K562 (cell line): ENCODE measurements at regions not wholly inside any gene's neighbourhood (a gene's known extent, or its start where the extent isn't known, plus 50 kb on each side); places are given as distances from the start of the nearest gene placed in this dataset.
"Not testable (repeated sequence)": the region's sequence is repeated elsewhere in the genome, so short reads cannot be mapped to it uniquely, and the experiment has no call there.

ENCODE experiments used
- ATAC-seq: fragments of 200-7000 bp; cut with Tn5 transposase; 3 replicates; pipeline ENCODE4 v1.9.1; 2020; ENCODE audit warnings: moderate library complexity
- BruUV-seq: library from RNA; stranded (reverse); fragments of 400-500 nt; replicated peaks from 2 replicates; lab custom pipeline; 2021; lab: Mats Ljungman, UMichigan
- CTCF ChIA-PET: fragments of 300-600 bp; formaldehyde crosslinking; extraction: SDS; loops from one replicate; lab custom pipeline; 2021; ENCODE audit warnings: low intra/inter-chr PET ratio; lab: Yijun Ruan, JAX
- POLR2A ChIA-PET: fragments of 300-600, 350-650 bp; sonication (Branson Sonifier 250); formaldehyde crosslinking; extraction: SDS; loops from one replicate; lab custom pipeline; 2021; ENCODE audit warnings: antibody characterized with exemption, inconsistent platforms; lab: Yijun Ruan, JAX
- DNase-seq, 4 experiments: peaks; one replicate each; pipeline versions ENCODE4 v3.0.0 to v3.0.0-alpha.2; 2011 to 2018; ENCODE audit warnings: low spot score in 3 of 4, mixed read lengths in 3 of 4; ENCODE audit errors: extremely low read depth in 1 of 4
- FAIRE-seq: peaks from 2 replicates; lab custom pipeline; 2011; peaks lifted over from hg19 to GRCh38; lab: Jason Lieb, UNC
- H2AFZ ChIP-seq: 2 replicates; pipeline ENCODE4 v1.6.0; 2011; ENCODE audit warnings: low read depth, low read length, control low read depth, inconsistent platforms
- H3K27ac ChIP-seq: fragments of 200-600 bp; 3 replicates; pipeline ENCODE4 v1.8.0; 2011; ENCODE audit warnings: low read depth, mild to moderate bottlenecking, control low read depth, inconsistent platforms, low read length, moderate library complexity, mixed read lengths; ENCODE audit errors: extremely low read depth
- H3K27me3 ChIP-seq, 2 experiments: fragments of 300-600 bp in 1 of 2; 2 replicates in 1 of 2; 3 replicates in 1 of 2; pipeline versions ENCODE4 v1.6.0 to v1.8.0; 2011; ENCODE audit warnings: inconsistent platforms in 2 of 2, low read length in 2 of 2, mild to moderate bottlenecking in 1 of 2, mixed read lengths in 1 of 2, moderate library complexity in 1 of 2; ENCODE audit not compliant: control insufficient read depth in 2 of 2, insufficient read depth in 2 of 2
- H3K36me3 ChIP-seq: fragments of 300-600 bp; 3 replicates; pipeline ENCODE4 v1.8.0; 2011; ENCODE audit warnings: mild to moderate bottlenecking, low read length, inconsistent platforms; ENCODE audit not compliant: control insufficient read depth, insufficient read depth
- H3K4me1 ChIP-seq, 2 experiments: fragments of 200-600 bp in 1 of 2; replicated peaks in 1 of 2; 2 replicates in 1 of 2; 3 replicates in 1 of 2; pipeline versions ENCODE4 v1.5.1 to v1.8.0; 2011; ENCODE audit warnings: inconsistent platforms in 2 of 2, low read length in 2 of 2, mild to moderate bottlenecking in 1 of 2, mixed read lengths in 1 of 2, moderate library complexity in 1 of 2; ENCODE audit not compliant: control insufficient read depth in 2 of 2, insufficient read depth in 2 of 2
- H3K4me2 ChIP-seq: 2 replicates; pipeline ENCODE4 v1.6.1; 2011; ENCODE audit warnings: low read length, control low read depth, inconsistent platforms, mixed read lengths; ENCODE audit not compliant: insufficient read depth
- H3K4me3 ChIP-seq: fragments of 200-600 bp; sonication (generic), shearing (Covaris generic); 2 replicates; pipeline ENCODE4 v1.5.1; 2016; ENCODE audit warnings: control low read depth, inconsistent platforms
- H3K79me2 ChIP-seq: fragments of 200-600 bp; 3 replicates; pipeline ENCODE4 v1.8.0; 2011; ENCODE audit warnings: low read length, inconsistent platforms; ENCODE audit not compliant: control insufficient read depth, insufficient read depth
- H3K9ac ChIP-seq, 2 experiments: 2 replicates each; pipeline versions ENCODE4 v1.6.0 to v1.6.1; 2011; ENCODE audit warnings: low read depth in 2 of 2, low read length in 2 of 2, control low read depth in 1 of 2, inconsistent platforms in 1 of 2, mild to moderate bottlenecking in 1 of 2, mixed read lengths in 1 of 2; ENCODE audit not compliant: insufficient read depth in 1 of 2
- H3K9me1 ChIP-seq: one replicate; pipeline ENCODE4 v1.6.0; 2011; ENCODE audit warnings: inconsistent platforms, mild to moderate bottlenecking, low read length, moderate library complexity; ENCODE audit not compliant: control insufficient read depth, insufficient read depth
- H3K9me3 ChIP-seq: replicated peaks from 2 replicates; pipeline ENCODE4 v1.5.1; 2011; ENCODE audit warnings: low read depth, low read length, inconsistent platforms; ENCODE audit not compliant: control insufficient read depth, insufficient read depth
- H4K20me1 ChIP-seq: replicated peaks from 2 replicates; pipeline ENCODE4 v1.6.1; 2011; ENCODE audit warnings: low read length, inconsistent platforms, mixed read lengths; ENCODE audit not compliant: control insufficient read depth, insufficient read depth
- FOXA1 ChIP-seq: fragments of 450-650 bp; IDR thresholded peaks from 2 replicates; pipeline ENCODE4 v1.6.1; 2016; ENCODE audit warnings: mild to moderate bottlenecking, borderline replicate concordance
- GABPA ChIP-seq: fragments of 200-800 bp; sonication (Bioruptor generic); conservative IDR thresholded peaks from 2 replicates; pipeline ENCODE4 v1.6.1; 2016; ENCODE audit warnings: low read depth, missing genetic modification characterization, missing compliant biosample characterization
- JUND ChIP-seq, 2 experiments: IDR thresholded peaks; 2 replicates in 1 of 2; 3 replicates in 1 of 2; pipeline ENCODE4 v1.6.1; 2011; ENCODE audit warnings: borderline replicate concordance in 2 of 2, low read depth in 2 of 2, low read length in 2 of 2, improper control_type of control experiment in 1 of 2, missing biosample characterization in 1 of 2, missing genetic modification characterization in 1 of 2, missing genetic modification reagents in 1 of 2
- SRSF3 ChIP-seq: fragments of 200-400 bp; formaldehyde crosslinking; IDR thresholded peaks from 2 replicates; pipeline ENCODE4 v1.6.1; 2016; ENCODE audit warnings: mild to moderate bottlenecking, low read length, moderate library complexity; ENCODE audit not compliant: insufficient read depth
- ZNF121 ChIP-seq: sonication (generic); formaldehyde crosslinking; conservative IDR thresholded peaks from 2 replicates; pipeline ENCODE4 v1.8.0; 2022; ENCODE audit warnings: missing genetic modification reagents
- ZNF699 ChIP-seq: fragments of 250-450 bp; sonication (Bioruptor Pico); IDR thresholded peaks from 2 replicates; pipeline ENCODE4 v1.8.0; 2021; ENCODE audit warnings: mild to moderate bottlenecking, moderate library complexity; ENCODE audit not compliant: insufficient replicate concordance
- WGBS: fragments of 100-300 bp; shearing (Covaris generic); methylation state at CpG from one replicate; pipeline ENCODE4 v1.1.6; 2016; ENCODE audit warnings: low coverage, mixed read lengths; ENCODE audit not compliant: insufficient coverage; ENCODE audit errors: missing lambda C conversion rate; 5-methylcytosine and 5-hydroxymethylcytosine counted together
- in situ Hi-C: fragments of 300-500 bp; cut with MboI; formaldehyde crosslinking; loops from 4 replicates; pipeline ENCODE4 v1.15.0; 2018; ENCODE audit warnings: inconsistent platforms, mixed read lengths
- intact Hi-C: fragments of 100-400 bp; cut with micrococcal nuclease; formaldehyde crosslinking; loops from 2 replicates; pipeline ENCODE4 v1.14.2; 2022
- TF ChIP-seq, protein P1 (sequence below): fragments of 250-450 bp; sonication (Bioruptor Pico); IDR thresholded peaks from 2 replicates; pipeline ENCODE4 v1.6.1; 2021; ENCODE audit warnings: mild to moderate bottlenecking
- TF ChIP-seq, protein P2 (sequence below), 2 experiments: fragments of 450-650 bp in 1 of 2; sonication (generic) in 1 of 2; formaldehyde crosslinking in 1 of 2; IDR thresholded peaks in 1 of 2; conservative IDR thresholded peaks in 1 of 2; 2 replicates each; pipeline versions ENCODE4 v1.6.1 to v1.8.1; 2016 to 2023; ENCODE audit warnings: mild to moderate bottlenecking in 2 of 2, moderate library complexity in 2 of 2, inconsistent platforms in 1 of 2, missing genetic modification reagents in 1 of 2
- TF ChIP-seq, protein P3 (sequence below): fragments of 450-650 bp; formaldehyde crosslinking; IDR thresholded peaks from 2 replicates; pipeline ENCODE4 v1.4.0; 2022; ENCODE audit warnings: missing genetic modification characterization

DNA sequence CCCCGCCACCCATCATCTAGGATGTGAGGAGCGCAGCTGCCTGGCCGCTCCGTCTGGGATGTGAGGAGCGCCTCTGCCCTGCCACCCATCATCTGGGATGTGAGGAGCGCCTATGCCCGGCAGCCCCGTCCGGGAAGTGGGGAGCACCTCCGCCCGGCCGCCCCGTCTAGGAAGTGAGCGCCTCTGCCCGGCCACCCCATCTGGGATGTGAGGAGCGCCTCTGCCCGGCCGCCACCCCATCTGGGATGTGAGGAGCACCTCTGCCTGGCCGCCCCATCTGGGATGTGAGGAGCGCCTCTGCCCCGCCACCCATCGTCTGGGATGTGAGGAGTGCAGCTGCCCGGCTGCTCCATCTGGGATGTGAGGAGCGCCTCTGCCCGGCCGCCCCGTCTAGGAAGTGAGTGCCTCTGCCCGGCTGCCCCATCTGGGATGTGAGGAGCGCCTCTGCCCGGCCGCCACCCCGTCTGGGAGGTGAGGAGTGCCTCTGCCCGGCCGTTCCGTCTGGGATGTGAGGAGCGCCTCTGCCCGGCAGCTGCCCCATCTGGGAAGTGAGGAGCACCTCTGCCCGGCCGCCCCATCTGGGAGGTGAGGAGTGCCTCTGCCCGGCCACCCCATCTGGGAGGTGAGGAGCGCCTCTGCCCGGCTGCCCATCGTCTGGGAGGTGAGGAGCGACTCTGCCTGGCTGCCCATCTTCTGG, 1086.5 kb downstream of the TYW1 start:
- FAIRE-seq, H3K4me1 ChIP-seq, intact Hi-C loops, H2AFZ ChIP-seq, DNase-seq, H3K9me3 ChIP-seq, BruUV-seq, H3K9me1 ChIP-seq, H3K9ac ChIP-seq, CTCF ChIA-PET, in situ Hi-C loops, ATAC-seq, H3K79me2 ChIP-seq, H3K4me2 ChIP-seq, H4K20me1 ChIP-seq, H3K4me3 ChIP-seq, POLR2A ChIA-PET, H3K36me3 ChIP-seq, H3K27me3 ChIP-seq, H3K27ac ChIP-seq: not testable (repeated sequence)
- 19% methylated on average over 38 of the region's 44 CpGs for WGBS

DNA sequence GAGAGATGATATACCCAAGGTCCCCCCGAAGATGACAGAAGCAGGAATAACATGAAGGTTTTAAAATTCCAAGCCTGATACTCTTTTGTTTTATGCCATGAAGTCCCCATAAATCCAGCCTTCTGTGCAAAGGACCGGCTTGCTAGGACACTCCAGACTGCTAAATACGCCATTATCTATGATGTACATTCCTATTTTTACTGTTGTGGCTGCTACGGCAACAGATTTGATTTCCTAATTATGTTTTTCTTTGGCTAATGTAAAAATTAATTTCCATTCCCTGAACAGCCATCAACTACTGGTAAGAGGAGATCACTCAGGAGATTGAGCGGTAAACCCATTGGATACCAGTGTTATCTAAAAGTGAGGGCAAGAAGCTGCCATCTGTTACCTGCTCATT, 1090.8 kb downstream of the TYW1 start:
- ATAC-seq (no peak), DNase-seq (no peak), FAIRE-seq (no peak)
- H3K4me2 ChIP-seq = no peak overlapping the region
- no peaks in the 10 kb centered on the region for H4K20me1 ChIP-seq
- BruUV-seq = no TSS peak
- no peaks in the 10 kb centered on the region for H3K4me1 ChIP-seq
- intact Hi-C loops (no loop called here), in situ Hi-C loops (no loop called here)
- no peaks in the 10 kb centered on the region for H3K36me3 ChIP-seq
- 3% methylated on average over 5 of the region's 5 CpGs for WGBS
- CTCF ChIA-PET = no interaction called here
- H3K9ac ChIP-seq = no peak overlapping the region
- H3K27ac ChIP-seq = no peak overlapping the region
- H3K9me1 ChIP-seq = no peaks in the 10 kb centered on the region
- H3K4me3 ChIP-seq = no peak overlapping the region
- no peaks in the 10 kb centered on the region for H3K27me3 ChIP-seq
- POLR2A ChIA-PET = interaction anchor here (0.5 to 0.7 kb wide), 2 partner anchors 75 to 285 kb away, joined by 3 read pairs; no protein-coding TSS in a partner anchor
- no peak overlapping the region for H2AFZ ChIP-seq
- H3K79me2 ChIP-seq = no peaks in the 10 kb centered on the region
- H3K9me3 ChIP-seq = no peaks in the 10 kb centered on the region
- TF ChIP-seq JUND (IDR thresholded peaks at IDR 0.05; ENCODE audit: borderline replicate concordance, low read depth, low read length) (no peak), JUND (tag; IDR thresholded peaks at IDR 0.05; ENCODE audit: borderline replicate concordance, low read depth, low read length) (no peak), ZNF121 (no peak), SRSF3 (no peak), ZNF699 (CRISPR knock-in tag) (no peak), FOXA1 (no peak), GABPA (no peak)
- TF ChIP-seq, protein P1, sequence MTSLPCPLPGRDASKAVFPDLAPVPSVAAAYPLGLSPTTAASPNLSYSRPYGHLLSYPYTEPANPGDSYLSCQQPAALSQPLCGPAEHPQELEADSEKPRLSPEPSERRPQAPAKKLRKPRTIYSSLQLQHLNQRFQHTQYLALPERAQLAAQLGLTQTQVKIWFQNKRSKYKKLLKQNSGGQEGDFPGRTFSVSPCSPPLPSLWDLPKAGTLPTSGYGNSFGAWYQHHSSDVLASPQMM (CRISPR knock-in tag) = no peak
- TF ChIP-seq, protein P2, sequence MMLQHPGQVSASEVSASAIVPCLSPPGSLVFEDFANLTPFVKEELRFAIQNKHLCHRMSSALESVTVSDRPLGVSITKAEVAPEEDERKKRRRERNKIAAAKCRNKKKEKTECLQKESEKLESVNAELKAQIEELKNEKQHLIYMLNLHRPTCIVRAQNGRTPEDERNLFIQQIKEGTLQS (IDR thresholded peaks at IDR 0.05) = no peak
- TF ChIP-seq, protein P2 (CRISPR knock-in tag; conservative IDR thresholded peaks at IDR 0.05) = no peak
- TF ChIP-seq, protein P3, sequence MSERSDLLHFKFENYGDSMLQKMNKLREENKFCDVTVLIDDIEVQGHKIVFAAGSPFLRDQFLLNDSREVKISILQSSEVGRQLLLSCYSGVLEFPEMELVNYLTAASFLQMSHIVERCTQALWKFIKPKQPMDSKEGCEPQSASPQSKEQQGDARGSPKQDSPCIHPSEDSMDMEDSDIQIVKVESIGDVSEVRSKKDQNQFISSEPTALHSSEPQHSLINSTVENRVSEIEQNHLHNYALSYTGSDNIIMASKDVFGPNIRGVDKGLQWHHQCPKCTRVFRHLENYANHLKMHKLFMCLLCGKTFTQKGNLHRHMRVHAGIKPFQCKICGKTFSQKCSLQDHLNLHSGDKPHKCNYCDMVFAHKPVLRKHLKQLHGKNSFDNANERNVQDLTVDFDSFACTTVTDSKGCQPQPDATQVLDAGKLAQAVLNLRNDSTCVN (CRISPR knock-in tag) = no peak
